SK-N-SH treated with all-trans-retinoic acid at 6 μM for 48 hours (cell line): ENCODE measurements at regions not wholly inside any gene's neighbourhood (a gene's known extent, or its start where the extent isn't known, plus 50 kb on each side); places are given as distances from the start of the nearest gene placed in this dataset.

ENCODE experiments used
- CREB5 ChIP-seq: fragments of 250-450 bp; sonication (Bioruptor Pico); IDR thresholded peaks from 2 replicates; pipeline ENCODE4 v1.5.1; 2020; ENCODE audit warnings: low read depth, mild to moderate bottlenecking, moderate library complexity
- CSDC2 ChIP-seq: fragments of 250-450 bp; sonication (Bioruptor Pico); IDR thresholded peaks from 2 replicates; pipeline ENCODE4 v1.5.0; 2020; ENCODE audit warnings: mild to moderate bottlenecking, moderate library complexity
- PATZ1 ChIP-seq: fragments of 250-450 bp; sonication (Bioruptor Pico); IDR thresholded peaks from 2 replicates; pipeline ENCODE4 v1.8.0; 2020; ENCODE audit warnings: mild to moderate bottlenecking, moderate library complexity, borderline replicate concordance
- PPARA ChIP-seq: fragments of 250-450 bp; sonication (Bioruptor Pico); IDR thresholded peaks from 2 replicates; pipeline ENCODE4 v1.5.0; 2020; ENCODE audit warnings: mild to moderate bottlenecking, borderline replicate concordance
- SNAI2 ChIP-seq: fragments of 250-450 bp; sonication (Bioruptor Pico); IDR thresholded peaks from 2 replicates; pipeline ENCODE4 v1.5.0; 2020; ENCODE audit warnings: mild to moderate bottlenecking, moderate library complexity
- TCF4 ChIP-seq: fragments of 250-450 bp; sonication (Bioruptor Pico); IDR thresholded peaks from 2 replicates; pipeline ENCODE4 v1.8.0; 2021; ENCODE audit warnings: mild to moderate bottlenecking, moderate library complexity, borderline replicate concordance
- ZC3H10 ChIP-seq: fragments of 250-450 bp; sonication (Bioruptor Pico); IDR thresholded peaks from 2 replicates; pipeline ENCODE4 v1.5.1; 2021; ENCODE audit warnings: mild to moderate bottlenecking, moderate library complexity
- ZFP3 ChIP-seq: fragments of 250-450 bp; sonication (Bioruptor Pico); IDR thresholded peaks from 2 replicates; pipeline ENCODE4 v1.5.0; 2020; ENCODE audit warnings: mild to moderate bottlenecking, moderate library complexity
- ZFP30 ChIP-seq: fragments of 450-650 bp; formaldehyde crosslinking; IDR thresholded peaks from 2 replicates; pipeline ENCODE4 v1.5.0; 2022; ENCODE audit warnings: mild to moderate bottlenecking, moderate library complexity
- ZNF565 ChIP-seq: fragments of 450-650 bp; formaldehyde crosslinking; conservative IDR thresholded peaks from 2 replicates; pipeline ENCODE4 v1.5.0; 2020; ENCODE audit warnings: low read depth, mild to moderate bottlenecking, moderate library complexity
- ZNF70 ChIP-seq: fragments of 450-650 bp; formaldehyde crosslinking; IDR thresholded peaks from 2 replicates; pipeline ENCODE4 v1.5.0; 2020; ENCODE audit warnings: mild to moderate bottlenecking, moderate library complexity
- ZNF8 ChIP-seq: fragments of 450-650 bp; formaldehyde crosslinking; IDR thresholded peaks from 2 replicates; pipeline ENCODE4 v1.5.0; 2020; ENCODE audit warnings: mild to moderate bottlenecking, moderate library complexity

GRCh38 chr2:65917986-65918385, 485.6 kb upstream of the SPRED2 start:
- TF ChIP-seq PATZ1 (CRISPR knock-in tag) (no peak), SNAI2 (no peak), CSDC2 (CRISPR knock-in tag) (no peak), ZNF8 (CRISPR knock-in tag) (no peak), ZFP3 (no peak), ZNF565 (no peak), CREB5 (CRISPR knock-in tag) (no peak), TCF4 (CRISPR knock-in tag) (no peak), PPARA (CRISPR knock-in tag) (no peak), ZNF70 (CRISPR knock-in tag) (no peak), ZC3H10 (CRISPR knock-in tag) (no peak), ZFP30 (CRISPR knock-in tag) (no peak)
